ENCODE measurements at regions not wholly inside any gene's neighbourhood (a gene's known extent, or its start where the extent isn't known, plus 50 kb on each side); places are given as distances from the start of the nearest gene placed in this dataset.

GRCh38 chr17:70006159-70006558 lies 68.9 kb upstream of the KCNJ16 start:
- no peaks in the 10 kb centered on the region for H3K36me3 ChIP-seq
- H3K4me3 ChIP-seq: no peak overlapping the region
- H3K9me3 ChIP-seq (replicated peaks): no peaks in the 10 kb centered on the region
- no peak overlapping the region for H3K27ac ChIP-seq
- DNase-seq: no peak
- no peaks in the 10 kb centered on the region for H3K27me3 ChIP-seq
- H3K4me1 ChIP-seq: no peaks in the 10 kb centered on the region

DNA sequence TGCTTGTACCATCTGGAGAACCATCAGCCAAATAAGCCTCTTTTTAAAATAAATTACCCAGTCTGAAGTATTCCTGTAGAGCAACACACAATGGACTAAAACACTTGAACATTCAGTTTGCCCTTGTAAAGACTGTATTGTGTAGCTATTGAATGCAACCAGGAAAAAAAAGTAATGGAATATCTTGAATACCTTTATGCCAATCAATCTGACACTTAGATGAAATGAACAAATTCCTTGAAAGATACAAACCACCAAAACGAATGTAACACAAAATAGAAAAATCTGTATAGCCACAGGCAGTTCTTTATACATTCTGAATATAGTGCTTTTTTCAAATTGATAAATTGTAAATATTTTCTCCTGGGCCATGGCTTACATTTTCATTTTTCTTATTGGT lies 63.3 kb upstream of the KCNJ16 start:
- H3K27ac ChIP-seq: no peak overlapping the region
- H3K4me3 ChIP-seq: no peak overlapping the region

GRCh38 chr17:70013911-70014310 lies 61.1 kb upstream of the KCNJ16 start:
- no peaks in the 10 kb centered on the region for H3K4me1 ChIP-seq
- no peak for DNase-seq
- no peak overlapping the region for H3K4me3 ChIP-seq
- H3K27me3 ChIP-seq: no peaks in the 10 kb centered on the region
- no peaks in the 10 kb centered on the region for H3K9me3 ChIP-seq (replicated peaks)
- H3K36me3 ChIP-seq: no peaks in the 10 kb centered on the region
- no peak overlapping the region for H3K27ac ChIP-seq

More for the DNA sequence above, 63.3 kb upstream of the KCNJ16 start:
- H3K4me1 ChIP-seq: no peaks in the 10 kb centered on the region
- H3K9me3 ChIP-seq (replicated peaks): no peaks in the 10 kb centered on the region
- H3K36me3 ChIP-seq: no peaks in the 10 kb centered on the region
- H3K27me3 ChIP-seq: no peaks in the 10 kb centered on the region
- no peak for DNase-seq

DNA sequence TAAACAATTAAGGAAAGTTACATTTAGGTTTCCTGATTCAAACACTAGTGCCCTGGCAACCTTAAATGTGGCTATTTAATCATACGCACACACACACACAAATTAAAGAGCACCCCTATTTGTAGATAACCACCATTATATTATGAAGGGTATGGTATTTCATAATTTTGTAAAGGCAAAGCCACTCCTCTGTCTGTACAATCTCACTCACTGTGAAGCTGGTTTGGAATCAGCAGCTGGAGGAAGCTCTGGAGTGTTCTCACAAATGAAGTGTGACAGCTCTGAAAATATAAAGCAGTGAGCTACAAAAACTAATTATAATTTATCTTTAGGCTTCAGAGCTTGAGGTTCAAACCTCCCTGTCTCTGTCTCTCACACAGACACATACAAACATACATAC lies 57.9 kb upstream of the KCNJ16 start:
- Histone ChIP-seq H3K4me3 (no peak overlapping the region), H3K9me3 (replicated peaks) (no peaks in the 10 kb centered on the region), H3K27ac (no peak overlapping the region), H3K4me1 (no peaks in the 10 kb centered on the region), H3K27me3 (no peaks in the 10 kb centered on the region), H3K36me3 (no peaks in the 10 kb centered on the region)
- DNase-seq: no peak

DNA sequence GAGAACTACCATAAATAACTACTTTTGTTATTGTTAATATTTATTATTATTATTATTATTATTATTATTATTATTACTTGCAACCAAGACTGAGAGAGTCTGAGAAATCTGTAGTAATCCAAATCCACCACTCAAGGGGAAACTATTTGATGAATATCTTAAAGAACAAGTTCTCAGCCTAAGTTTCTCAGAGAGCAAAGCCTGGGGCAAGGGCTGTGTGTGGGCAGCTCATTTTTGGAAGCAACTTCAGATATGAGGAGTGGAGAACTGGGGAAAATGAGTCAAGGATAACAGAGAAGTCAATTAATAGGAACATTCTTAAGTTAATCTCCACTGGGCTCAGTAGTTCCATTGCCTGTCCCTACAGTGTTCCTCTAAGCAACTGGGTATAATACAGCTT lies 57.1 kb upstream of the KCNJ16 start:
- DNase-seq: no peak

GRCh38 chr17:70021726-70022125 lies 53.3 kb upstream of the KCNJ16 start:
- Histone ChIP-seq H3K9me3 (replicated peaks) (no peaks in the 10 kb centered on the region), H3K27ac (no peak overlapping the region)
- DNase-seq: no peak

More for the DNA sequence above, 57.1 kb upstream of the KCNJ16 start:
- H3K4me1 ChIP-seq: no peaks in the 10 kb centered on the region
- H3K4me3 ChIP-seq: no peak overlapping the region
- no peaks in the 10 kb centered on the region for H3K27me3 ChIP-seq
- no peaks in the 10 kb centered on the region for H3K36me3 ChIP-seq
- no peak overlapping the region for H3K27ac ChIP-seq
- H3K9me3 ChIP-seq (replicated peaks): no peaks in the 10 kb centered on the region

DNA sequence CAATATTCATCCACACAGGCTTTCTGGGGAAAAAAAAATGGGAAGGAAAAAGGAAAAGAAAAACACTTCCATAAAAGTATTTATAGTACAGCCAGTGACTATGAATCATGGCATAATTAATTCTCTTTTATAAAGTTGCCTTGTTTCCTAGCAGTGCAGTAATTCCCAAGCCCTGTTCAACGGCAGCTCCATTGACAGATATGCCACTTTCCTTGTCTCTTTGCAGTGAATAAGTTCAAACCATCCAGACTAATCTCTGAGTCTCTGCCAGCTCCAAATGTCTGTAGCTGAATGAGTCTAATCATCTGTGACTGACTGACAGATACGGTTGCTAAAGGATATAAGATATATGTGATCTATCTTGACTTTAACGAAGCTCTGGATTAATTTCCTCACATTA lies 52.9 kb upstream of the KCNJ16 start:
- Histone ChIP-seq H3K27me3 (no peaks in the 10 kb centered on the region), H3K4me1 (no peaks in the 10 kb centered on the region), H3K9me3 (replicated peaks) (no peaks in the 10 kb centered on the region), H3K4me3 (no peak overlapping the region), H3K36me3 (no peaks in the 10 kb centered on the region), H3K27ac (no peak overlapping the region)
- no peak for DNase-seq

More at GRCh38 chr17:70021726-70022125, 53.3 kb upstream of the KCNJ16 start:
- Histone ChIP-seq H3K4me3 (no peak overlapping the region), H3K27me3 (no peaks in the 10 kb centered on the region), H3K4me1 (no peaks in the 10 kb centered on the region), H3K36me3 (no peaks in the 10 kb centered on the region)

DNA sequence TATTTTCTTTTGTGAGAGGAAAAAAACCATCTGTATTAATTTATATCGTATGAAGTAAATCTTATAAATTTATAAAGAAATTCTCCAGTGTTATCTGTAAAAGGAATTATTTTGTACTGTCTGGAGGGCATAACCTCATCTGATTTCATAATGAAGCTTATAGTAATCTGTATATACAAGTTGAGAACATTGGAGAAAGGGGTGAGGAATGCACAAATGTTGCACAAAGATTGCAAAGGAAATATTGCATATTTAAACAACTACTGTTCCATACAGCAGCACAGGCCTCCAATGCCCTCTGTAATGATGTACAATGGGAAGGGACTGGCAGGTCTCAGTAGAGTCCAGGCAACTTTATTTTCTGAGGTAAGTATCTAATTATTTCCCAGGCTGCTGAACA lies 50.8 kb upstream of the KCNJ16 start:
- Histone ChIP-seq H3K4me1 (no peaks in the 10 kb centered on the region), H3K9me3 (replicated peaks) (no peaks in the 10 kb centered on the region), H3K36me3 (no peaks in the 10 kb centered on the region), H3K27me3 (no peaks in the 10 kb centered on the region), H3K4me3 (no peak overlapping the region), H3K27ac (no peak overlapping the region)
- DNase-seq: no peak

Data from SJCRH30 (cell line).